ENCODE measurements at regions not wholly inside any gene's neighbourhood (a gene's known extent, or its start where the extent isn't known, plus 50 kb on each side); places are given as distances from the start of the nearest gene placed in this dataset.

DNA sequence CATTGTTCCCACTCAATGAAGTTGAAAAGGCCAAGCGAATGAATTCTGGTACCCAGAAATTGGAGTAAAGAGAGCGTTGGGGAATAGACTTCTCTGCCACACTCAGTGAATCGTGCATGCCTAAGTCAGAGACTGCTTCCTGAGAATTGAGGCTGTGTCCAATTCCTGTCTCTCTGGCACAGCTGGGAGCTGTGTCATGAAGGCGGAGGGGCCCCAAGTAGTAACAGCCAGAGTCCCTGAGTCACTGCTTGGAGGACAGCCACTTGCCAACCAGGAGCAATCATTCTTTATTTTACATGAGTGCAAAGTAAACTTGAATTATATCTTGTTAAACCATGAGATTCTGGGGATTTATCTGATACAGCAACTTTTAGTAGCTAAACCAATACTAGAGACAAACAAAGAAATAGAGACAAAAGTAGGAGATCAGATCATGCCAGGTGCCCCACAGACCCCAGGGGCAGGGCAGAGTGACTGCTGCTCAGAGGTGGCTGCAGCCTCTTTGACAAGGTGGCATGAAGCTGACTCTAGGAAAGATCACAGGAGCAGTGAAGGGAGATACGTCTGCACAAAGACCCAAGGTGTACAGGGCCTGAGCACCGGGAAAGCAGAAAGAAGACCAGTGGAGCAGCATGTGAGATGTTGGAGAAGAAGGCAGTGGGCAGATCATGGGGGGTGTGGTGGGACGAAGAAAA, 246.0 kb downstream of the GADD45G start:
- RAD21 ChIA-PET (ENCODE audit: low non-redundant PET in 1 of 2, low total read pairs in 2 of 2, uncharacterized antibody in 2 of 2, unreplicated experiment in 2 of 2) = no interaction called here
- CTCF ChIA-PET = no interaction called here
- Histone ChIP-seq H3K9me3 (ENCODE audit: control insufficient read depth in 1 of 2, insufficient read depth in 1 of 2, low read depth in 1 of 2, low read length in 2 of 2) (no peaks in the 10 kb centered on the region; a peak in 1 of 4 replicates), H3K4me1 (ENCODE audit: control insufficient read depth in 1 of 2, insufficient read depth in 2 of 2, low read length in 2 of 2) (no peaks in the 10 kb centered on the region), H4K20me1 (ENCODE audit: insufficient read depth) (no peaks in the 10 kb centered on the region), H3K27ac (ENCODE audit: low read depth, low read length) (no peak overlapping the region), H3K9me2 (ENCODE audit: insufficient read depth) (no peaks in the 10 kb centered on the region), H3K36me3 (ENCODE audit: control insufficient read depth in 1 of 2, insufficient read depth in 2 of 2, low read length in 2 of 2) (no peaks in the 10 kb centered on the region), H3K4me3 (replicated peaks in 1 of 2; ENCODE audit: low read depth in 1 of 2, low read length in 2 of 2) (no peak overlapping the region), H3K27me3 (ENCODE audit: insufficient read depth, low read length) (peaks cover 14% of the 10 kb centered on the region), H3K79me2 (ENCODE audit: insufficient read depth, low read length) (no peaks in the 10 kb centered on the region), H3K9ac (ENCODE audit: low read length) (no peak overlapping the region), H2AFZ (ENCODE audit: low read depth, low read length, poor library complexity, severe bottlenecking) (no peak overlapping the region), H3K4me2 (ENCODE audit: low read length) (no peak overlapping the region)
- no peak for DNase-seq (ENCODE audit: low read depth, low spot score)
- intact Hi-C loops (cut with micrococcal nuclease) = no loop called here
- POLR2A ChIA-PET = no interaction called here
- no peak for TF ChIP-seq JUND (IDR thresholded peaks at IDR 0.05)
- BruUV-seq (replicated peaks) = no TSS peak
- no peak for ATAC-seq

DNA sequence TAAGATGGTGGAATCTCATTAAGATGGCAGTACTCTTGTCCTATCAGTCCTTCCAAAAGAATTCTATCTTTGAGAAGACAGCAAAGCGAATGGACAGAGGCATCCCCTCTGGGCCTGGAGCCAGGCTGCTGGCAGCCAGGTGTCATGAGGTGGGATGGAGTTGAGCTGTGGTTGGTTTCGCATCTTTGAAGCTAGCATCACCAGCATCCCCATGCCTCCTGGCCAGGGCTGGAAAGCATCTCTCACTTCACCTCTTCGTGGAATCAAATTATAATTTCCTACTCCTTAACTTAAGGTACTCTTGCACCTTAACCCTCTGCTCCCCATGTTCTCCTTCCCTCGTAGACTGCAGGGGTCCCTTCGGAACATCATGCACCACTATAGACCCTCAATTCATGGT, 248.3 kb downstream of the GADD45G start:
- POLR2A ChIA-PET = no interaction called here

More for the DNA sequence above, 248.3 kb downstream of the GADD45G start:
- Histone ChIP-seq H3K4me2 (ENCODE audit: low read length) (no peak overlapping the region), H2AFZ (ENCODE audit: low read depth, low read length, poor library complexity, severe bottlenecking) (no peak overlapping the region), H3K9me3 (ENCODE audit: control insufficient read depth in 1 of 2, insufficient read depth in 1 of 2, low read depth in 1 of 2, low read length in 2 of 2) (no peaks in the 10 kb centered on the region; a peak in 1 of 4 replicates), H3K36me3 (ENCODE audit: control insufficient read depth in 1 of 2, insufficient read depth in 2 of 2, low read length in 2 of 2) (no peaks in the 10 kb centered on the region), H4K20me1 (ENCODE audit: insufficient read depth) (no peaks in the 10 kb centered on the region), H3K9me2 (ENCODE audit: insufficient read depth) (no peaks in the 10 kb centered on the region), H3K27ac (ENCODE audit: low read depth, low read length) (no peak overlapping the region), H3K9ac (ENCODE audit: low read length) (no peak overlapping the region), H3K4me3 (replicated peaks in 1 of 2; ENCODE audit: low read depth in 1 of 2, low read length in 2 of 2) (no peak overlapping the region), H3K4me1 (ENCODE audit: control insufficient read depth in 1 of 2, insufficient read depth in 2 of 2, low read length in 2 of 2) (no peaks in the 10 kb centered on the region), H3K27me3 (ENCODE audit: insufficient read depth, low read length) (peaks cover 14% of the 10 kb centered on the region; the same call in 1 of the 2 replicates), H3K79me2 (ENCODE audit: insufficient read depth, low read length) (no peaks in the 10 kb centered on the region)
- ATAC-seq = no peak
- no peak for DNase-seq (ENCODE audit: low read depth, low spot score)
- ChIA-PET RAD21 (ENCODE audit: low non-redundant PET in 1 of 2, low total read pairs in 2 of 2, uncharacterized antibody in 2 of 2, unreplicated experiment in 2 of 2) (no interaction called here), CTCF (no interaction called here)
- intact Hi-C loops (cut with micrococcal nuclease) = no loop called here
- TF ChIP-seq YY1 (IDR thresholded peaks at IDR 0.05; ENCODE audit: extremely low read depth, insufficient replicate concordance, low read depth, low read length) (no peak), RAD21 (IDR thresholded peaks at IDR 0.05; ENCODE audit: low read depth) (no peak), ZNF274 (IDR thresholded peaks at IDR 0.05; ENCODE audit: low read depth, low read length) (no peak)
- TF ChIP-seq, protein P1, sequence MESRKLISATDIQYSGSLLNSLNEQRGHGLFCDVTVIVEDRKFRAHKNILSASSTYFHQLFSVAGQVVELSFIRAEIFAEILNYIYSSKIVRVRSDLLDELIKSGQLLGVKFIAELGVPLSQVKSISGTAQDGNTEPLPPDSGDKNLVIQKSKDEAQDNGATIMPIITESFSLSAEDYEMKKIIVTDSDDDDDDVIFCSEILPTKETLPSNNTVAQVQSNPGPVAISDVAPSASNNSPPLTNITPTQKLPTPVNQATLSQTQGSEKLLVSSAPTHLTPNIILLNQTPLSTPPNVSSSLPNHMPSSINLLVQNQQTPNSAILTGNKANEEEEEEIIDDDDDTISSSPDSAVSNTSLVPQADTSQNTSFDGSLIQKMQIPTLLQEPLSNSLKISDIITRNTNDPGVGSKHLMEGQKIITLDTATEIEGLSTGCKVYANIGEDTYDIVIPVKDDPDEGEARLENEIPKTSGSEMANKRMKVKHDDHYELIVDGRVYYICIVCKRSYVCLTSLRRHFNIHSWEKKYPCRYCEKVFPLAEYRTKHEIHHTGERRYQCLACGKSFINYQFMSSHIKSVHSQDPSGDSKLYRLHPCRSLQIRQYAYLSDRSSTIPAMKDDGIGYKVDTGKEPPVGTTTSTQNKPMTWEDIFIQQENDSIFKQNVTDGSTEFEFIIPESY (IDR thresholded peaks at IDR 0.05; ENCODE audit: extremely low read depth, insufficient replicate concordance, low read length) = no peak
- BruUV-seq (replicated peaks) = no TSS peak
